Kidney tubule cell (primary cell): ENCODE measurements at regions not wholly inside any gene's neighbourhood (a gene's known extent, or its start where the extent isn't known, plus 50 kb on each side); places are given as distances from the start of the nearest gene placed in this dataset.
"Not testable (repeated sequence)": the region's sequence is repeated elsewhere in the genome, so short reads cannot be mapped to it uniquely, and the experiment has no call there.

ENCODE experiments used
- DNase-seq: peaks from one replicate; pipeline ENCODE4 v3.0.0-alpha.2; 2018; ENCODE audit warnings: low spot score

- DNase-seq: no peak
Measured at GRCh38 chr1:111063595-111063994, 76.3 kb downstream of the DRAM2 start.

- no peak for DNase-seq
Measured at GRCh38 chr1:111062624-111063023, 77.3 kb downstream of the DRAM2 start.

GRCh38 chr1:111062081-111062480, 77.8 kb downstream of the DRAM2 start:
- no peak for DNase-seq

- no peak for DNase-seq
Measured at GRCh38 chr1:111054656-111055055, 85.2 kb downstream of the DRAM2 start.

GRCh38 chr1:111052246-111052645, 87.6 kb downstream of the DRAM2 start:
- no peak for DNase-seq

- not testable (repeated sequence) for DNase-seq
Measured at GRCh38 chr1:111048253-111048652, 84.5 kb upstream of the LRIF1 start.

GRCh38 chr1:111045033-111045722, 81.5 kb upstream of the LRIF1 start:
- DNase-seq: no peak

GRCh38 chr1:111032295-111032897, 68.7 kb upstream of the LRIF1 start:
- DNase-seq: peak; percentile 47

- peak; percentile 65 for DNase-seq
Measured at GRCh38 chr1:111030590-111030989, 66.9 kb upstream of the LRIF1 start.

GRCh38 chr1:111025109-111025508, 61.4 kb upstream of the LRIF1 start:
- no peak for DNase-seq

GRCh38 chr1:111015222-111015621, 51.5 kb upstream of the LRIF1 start:
- DNase-seq: no peak
